PC-3 (cell line): ENCODE measurements at regions not wholly inside any gene's neighbourhood (a gene's known extent, or its start where the extent isn't known, plus 50 kb on each side); places are given as distances from the start of the nearest gene placed in this dataset.

Experiments used
- CTCF ChIP-seq: fragments of 300-600 bp; sonication (generic); conservative IDR thresholded peaks from 2 replicates; pipeline ENCODE4 v1.5.1; 2017; ENCODE audit warnings: antibody characterized with exemption, low read depth, mild to moderate bottlenecking, low read length
- EZH2 ChIP-seq: fragments of 300-600 bp; sonication (generic); IDR thresholded peaks from one replicate; pipeline ENCODE4 v1.6.1; 2017; ENCODE audit warnings: antibody characterized with exemption, mild to moderate bottlenecking, low read length; ENCODE audit not compliant: unreplicated experiment
- EZH2phosphoT487 ChIP-seq: fragments of 300-600 bp; sonication (generic); IDR thresholded peaks from 2 replicates; pipeline ENCODE4 v1.6.1; 2018; ENCODE audit warnings: mild to moderate bottlenecking, antibody characterized with exemption, low read length, borderline replicate concordance

GRCh38 chr1:69438056-69438795, 129.5 kb upstream of the LRRC7 start:
- no peak for TF ChIP-seq EZH2
- no peak for TF ChIP-seq CTCF
- TF ChIP-seq EZH2phosphoT487: no peak
